ENCODE measurements at regions not wholly inside any gene's neighbourhood (a gene's known extent, or its start where the extent isn't known, plus 50 kb on each side); places are given as distances from the start of the nearest gene placed in this dataset.

DNA sequence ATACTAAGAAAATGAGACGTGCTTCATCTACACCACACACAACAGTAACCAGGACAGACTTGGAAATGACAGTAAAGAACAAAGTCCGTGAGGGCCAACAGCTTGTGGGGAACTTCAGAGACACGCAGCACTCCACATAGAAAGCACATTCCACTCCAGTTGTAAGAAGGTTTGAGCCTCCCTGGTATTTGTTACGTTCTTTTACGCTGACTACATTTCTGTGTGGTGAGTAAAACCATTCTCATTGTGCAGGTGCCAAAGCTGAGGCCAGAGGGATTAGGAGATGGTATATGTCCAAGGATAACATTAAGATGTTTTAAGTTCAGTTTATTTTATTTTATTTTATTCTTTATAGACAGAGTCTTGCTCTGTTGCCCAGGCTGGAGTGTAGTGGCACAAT lies 1189.9 kb downstream of the UQCRFS1 start:
- TF ChIP-seq, protein P1, sequence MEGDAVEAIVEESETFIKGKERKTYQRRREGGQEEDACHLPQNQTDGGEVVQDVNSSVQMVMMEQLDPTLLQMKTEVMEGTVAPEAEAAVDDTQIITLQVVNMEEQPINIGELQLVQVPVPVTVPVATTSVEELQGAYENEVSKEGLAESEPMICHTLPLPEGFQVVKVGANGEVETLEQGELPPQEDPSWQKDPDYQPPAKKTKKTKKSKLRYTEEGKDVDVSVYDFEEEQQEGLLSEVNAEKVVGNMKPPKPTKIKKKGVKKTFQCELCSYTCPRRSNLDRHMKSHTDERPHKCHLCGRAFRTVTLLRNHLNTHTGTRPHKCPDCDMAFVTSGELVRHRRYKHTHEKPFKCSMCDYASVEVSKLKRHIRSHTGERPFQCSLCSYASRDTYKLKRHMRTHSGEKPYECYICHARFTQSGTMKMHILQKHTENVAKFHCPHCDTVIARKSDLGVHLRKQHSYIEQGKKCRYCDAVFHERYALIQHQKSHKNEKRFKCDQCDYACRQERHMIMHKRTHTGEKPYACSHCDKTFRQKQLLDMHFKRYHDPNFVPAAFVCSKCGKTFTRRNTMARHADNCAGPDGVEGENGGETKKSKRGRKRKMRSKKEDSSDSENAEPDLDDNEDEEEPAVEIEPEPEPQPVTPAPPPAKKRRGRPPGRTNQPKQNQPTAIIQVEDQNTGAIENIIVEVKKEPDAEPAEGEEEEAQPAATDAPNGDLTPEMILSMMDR (IDR thresholded peaks at IDR 0.05; ENCODE audit: control extremely low read depth, extremely low read depth, low read depth, missing control alignments), result no peak
- DNase-seq (ENCODE audit: extremely low spot score), result no peak
- ChIA-PET CTCF (interaction anchor here (0.7 to 1.2 kb wide), 2 partner anchors 10 to 49 kb away, joined by 3 read pairs; no protein-coding TSS in a partner anchor), POLR2A (no interaction called here)

- CTCF ChIA-PET, result interaction anchor here (1.2 kb wide), 1 partner anchor 49 kb away, joined by 3 read pairs; no protein-coding TSS in a partner anchor
- TF ChIP-seq, protein P1 (IDR thresholded peaks at IDR 0.05; ENCODE audit: control extremely low read depth, extremely low read depth, low read depth, missing control alignments), result no peak
- no peak for DNase-seq (ENCODE audit: extremely low spot score)
- POLR2A ChIA-PET, result no interaction called here
Observed at GRCh38 chr19:28022506-28022905, 1190.4 kb downstream of the UQCRFS1 start.

- DNase-seq (ENCODE audit: extremely low spot score), result no peak
- CTCF ChIA-PET, result no interaction called here
- TF ChIP-seq, protein P1 (IDR thresholded peaks at IDR 0.05; ENCODE audit: control extremely low read depth, extremely low read depth, low read depth, missing control alignments), result no peak
- POLR2A ChIA-PET, result no interaction called here
Observed at GRCh38 chr19:28021259-28022185, 1191.4 kb downstream of the UQCRFS1 start.

- CTCF ChIA-PET, result interaction anchor here (1.6 kb wide), 1 partner anchor 18 kb away, joined by 3 read pairs; no protein-coding TSS in a partner anchor
- POLR2A ChIA-PET, result no interaction called here
- TF ChIP-seq, protein P1 (IDR thresholded peaks at IDR 0.05; ENCODE audit: control extremely low read depth, extremely low read depth, low read depth, missing control alignments), result no peak
- DNase-seq (ENCODE audit: extremely low spot score), result no peak
Observed at GRCh38 chr19:28020619-28021258, 1192.2 kb downstream of the UQCRFS1 start.

- ChIA-PET CTCF (interaction anchor here (0.9 to 1.6 kb wide), 4 partner anchors 12 to 46 kb away, joined by 3 to 4 read pairs (median 4); no protein-coding TSS in a partner anchor), POLR2A (no interaction called here)
- TF ChIP-seq, protein P1 (IDR thresholded peaks at IDR 0.05; ENCODE audit: control extremely low read depth, extremely low read depth, low read depth, missing control alignments), result no peak
Observed at GRCh38 chr19:28019901-28020300, 1193.0 kb downstream of the UQCRFS1 start.

GRCh38 chr19:28019371-28019770 lies 1193.6 kb downstream of the UQCRFS1 start:
- TF ChIP-seq, protein P1 (IDR thresholded peaks at IDR 0.05; ENCODE audit: control extremely low read depth, extremely low read depth, low read depth, missing control alignments), result no peak
- POLR2A ChIA-PET, result no interaction called here
- no peak for DNase-seq (ENCODE audit: extremely low spot score)
- CTCF ChIA-PET, result interaction anchor here (0.9 to 1.6 kb wide), 5 partner anchors 11 to 56 kb away, joined by 3 to 4 read pairs (median 3); no protein-coding TSS in a partner anchor

More at GRCh38 chr19:28019901-28020300, 1193.0 kb downstream of the UQCRFS1 start:
- no peak for DNase-seq (ENCODE audit: extremely low spot score)
